Hematopoietic multipotent progenitor cell treated with erythropoietin and hydrocortisone succinate and interleukin-3 and kit ligand, for 17 days (in vitro differentiated cells): ENCODE measurements at regions not wholly inside any gene's neighbourhood (a gene's known extent, or its start where the extent isn't known, plus 50 kb on each side); places are given as distances from the start of the nearest gene placed in this dataset.

Source experiments
- DNase-seq: peaks from one replicate; pipeline ENCODE4 v3.0.0-alpha.2; 2015; ENCODE audit warnings: low spot score

DNA sequence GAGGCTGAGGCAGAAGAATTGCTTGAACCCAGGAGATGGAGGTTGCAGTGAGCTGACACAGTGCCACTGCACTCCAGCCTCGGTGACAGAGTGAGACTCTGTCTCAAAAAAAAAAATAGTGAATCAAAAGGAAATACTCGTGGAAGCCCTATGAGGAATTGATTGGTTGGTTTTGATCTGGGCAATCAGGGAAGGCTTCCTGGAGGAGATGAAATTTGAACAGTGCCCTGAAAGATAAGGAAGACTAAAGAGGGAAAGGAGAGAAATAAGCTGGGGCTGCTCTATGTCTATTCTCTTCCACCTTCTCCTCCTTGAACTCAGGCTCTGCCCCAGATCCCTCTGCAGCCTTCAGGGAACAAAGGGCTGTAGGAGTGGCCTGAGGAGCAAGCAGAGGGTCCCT lies 54.1 kb downstream of the IRF2BPL start:
- no peak for DNase-seq

DNA sequence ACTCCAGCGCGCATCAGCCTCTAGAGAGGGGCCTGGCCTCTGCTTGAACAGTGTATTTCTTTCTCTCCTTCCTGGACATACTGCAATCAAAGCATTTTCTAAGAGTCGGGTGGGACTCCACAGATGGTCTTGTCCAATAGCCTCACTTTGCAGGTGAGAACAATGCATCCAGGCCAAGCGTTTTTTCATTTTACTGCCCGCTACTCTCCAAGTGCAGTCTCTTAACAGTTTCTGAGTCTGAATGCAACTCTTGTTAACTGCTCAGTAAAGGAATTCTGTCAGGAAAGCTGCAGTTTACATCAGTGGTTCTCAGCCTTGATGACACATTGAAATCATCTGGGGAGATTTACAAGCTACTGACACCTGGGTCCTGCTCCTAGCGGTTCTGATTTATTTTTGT lies 57.0 kb downstream of the IRF2BPL start:
- no peak for DNase-seq

DNA sequence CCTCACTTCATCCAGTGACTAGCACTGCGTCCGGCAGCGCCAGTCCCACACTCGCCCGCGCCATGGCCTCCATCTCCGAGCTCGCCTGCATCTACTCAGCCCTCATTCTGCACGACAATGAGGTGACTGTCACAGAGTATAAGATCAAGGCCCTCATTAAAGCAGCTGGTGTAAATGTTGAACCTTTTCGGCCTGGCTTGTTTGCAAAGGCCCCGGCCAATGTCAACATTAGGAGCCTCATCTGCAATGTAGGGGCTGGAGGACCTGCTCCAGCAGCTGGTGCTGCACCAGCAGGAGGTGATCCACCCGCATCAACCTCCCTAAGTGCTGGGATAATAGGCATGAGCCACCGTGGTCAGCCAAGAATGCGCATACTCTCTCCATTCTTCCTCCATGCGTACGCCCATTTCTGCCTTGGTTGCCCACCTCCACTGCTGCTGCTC lies 59.9 kb downstream of the IRF2BPL start:
- no peak for DNase-seq

DNA sequence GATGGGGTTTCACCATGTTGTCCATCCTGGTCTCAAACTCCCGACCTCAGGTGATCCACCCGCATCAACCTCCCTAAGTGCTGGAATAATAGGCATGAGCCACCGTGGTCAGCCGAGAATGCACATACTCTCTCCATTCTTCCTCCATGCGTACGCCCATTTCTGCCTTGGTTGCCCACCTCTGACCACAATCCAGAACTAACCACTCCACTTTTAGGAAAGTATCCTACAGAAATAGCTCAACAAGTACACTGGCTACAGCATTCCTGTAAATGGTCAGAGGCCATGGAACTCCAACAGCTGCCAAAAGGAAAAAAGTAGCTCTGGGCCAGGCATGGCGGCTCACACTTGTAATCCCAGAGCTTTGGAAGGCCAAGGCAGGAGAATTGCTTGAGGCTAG lies 60.7 kb downstream of the IRF2BPL start:
- DNase-seq, result no peak

DNA sequence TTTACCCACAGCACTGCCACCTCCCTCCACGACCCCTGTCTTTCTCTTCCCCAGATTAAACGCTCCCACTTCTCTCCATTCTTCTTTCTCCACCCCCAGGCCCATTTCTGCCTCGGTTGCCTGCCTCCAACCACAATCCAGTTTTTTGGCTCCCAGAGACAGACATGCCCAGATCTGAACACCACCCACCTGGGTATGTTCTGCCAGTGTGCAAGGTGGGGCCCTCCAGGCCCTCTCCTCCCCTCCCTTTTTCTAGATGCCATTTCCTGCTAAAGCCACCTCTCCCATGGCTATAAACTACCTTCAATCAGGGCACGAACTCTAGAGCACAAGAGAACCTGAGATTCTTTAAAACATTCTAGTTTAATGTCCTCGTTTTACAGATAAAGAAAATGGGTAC lies 63.3 kb downstream of the IRF2BPL start:
- no peak for DNase-seq

DNA sequence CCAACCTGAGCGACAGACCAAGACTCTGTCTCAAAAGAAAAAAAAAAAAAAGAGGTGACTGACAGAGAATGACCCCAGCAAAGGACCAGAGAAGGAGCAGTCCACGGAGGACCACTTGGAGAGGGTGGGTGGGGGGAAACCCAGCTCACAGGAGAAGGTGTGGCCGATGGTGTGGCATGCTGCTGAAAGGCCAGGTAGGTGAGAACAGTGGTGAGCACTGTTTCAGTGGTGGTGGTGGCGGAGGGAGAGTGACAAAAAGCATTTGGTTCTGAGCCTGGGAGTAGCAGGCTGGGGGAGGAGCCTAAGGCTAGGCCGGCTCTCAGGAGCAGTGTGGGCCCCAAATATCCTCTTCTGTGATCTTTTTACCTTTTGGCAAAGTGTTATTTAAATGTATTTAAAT lies 63.8 kb downstream of the IRF2BPL start:
- no peak for DNase-seq

DNA sequence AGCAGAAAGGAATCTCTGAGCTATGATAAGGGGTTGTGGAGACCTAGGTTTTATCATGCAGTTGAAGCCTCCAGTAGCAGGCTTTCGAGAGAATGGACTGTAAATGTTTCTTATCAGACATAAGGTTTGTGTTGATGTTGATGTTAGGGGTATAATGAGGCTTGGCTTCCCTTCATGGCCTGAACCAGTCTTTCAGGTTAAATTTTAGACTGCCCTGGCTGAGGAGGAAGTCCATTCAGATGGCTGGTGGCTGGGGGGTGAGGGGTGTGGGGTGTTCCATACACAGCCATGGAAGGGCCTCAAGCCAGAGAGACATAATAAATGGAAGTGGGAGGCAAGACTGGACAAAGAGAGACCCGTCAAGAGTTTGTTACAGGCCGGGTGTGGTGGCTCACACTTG lies 65.1 kb downstream of the IRF2BPL start:
- no peak for DNase-seq

DNA sequence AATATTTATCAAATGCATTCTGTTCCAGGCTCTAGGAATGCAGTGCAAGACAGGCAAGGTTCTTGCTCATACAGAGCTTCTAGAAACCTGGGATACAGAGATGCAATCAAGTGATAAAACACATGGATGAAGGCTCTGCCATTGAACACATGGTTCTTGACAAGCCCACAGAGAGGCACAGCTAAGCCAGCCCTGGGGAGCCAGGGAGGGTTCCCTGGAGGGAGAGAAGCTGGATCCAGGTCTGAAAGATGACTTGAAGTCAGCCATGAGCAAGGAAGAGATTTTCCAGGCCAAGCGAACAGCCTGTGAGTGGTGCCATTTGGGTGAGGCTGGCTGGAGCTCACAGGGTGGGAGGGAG lies 66.2 kb downstream of the IRF2BPL start:
- no peak for DNase-seq

DNA sequence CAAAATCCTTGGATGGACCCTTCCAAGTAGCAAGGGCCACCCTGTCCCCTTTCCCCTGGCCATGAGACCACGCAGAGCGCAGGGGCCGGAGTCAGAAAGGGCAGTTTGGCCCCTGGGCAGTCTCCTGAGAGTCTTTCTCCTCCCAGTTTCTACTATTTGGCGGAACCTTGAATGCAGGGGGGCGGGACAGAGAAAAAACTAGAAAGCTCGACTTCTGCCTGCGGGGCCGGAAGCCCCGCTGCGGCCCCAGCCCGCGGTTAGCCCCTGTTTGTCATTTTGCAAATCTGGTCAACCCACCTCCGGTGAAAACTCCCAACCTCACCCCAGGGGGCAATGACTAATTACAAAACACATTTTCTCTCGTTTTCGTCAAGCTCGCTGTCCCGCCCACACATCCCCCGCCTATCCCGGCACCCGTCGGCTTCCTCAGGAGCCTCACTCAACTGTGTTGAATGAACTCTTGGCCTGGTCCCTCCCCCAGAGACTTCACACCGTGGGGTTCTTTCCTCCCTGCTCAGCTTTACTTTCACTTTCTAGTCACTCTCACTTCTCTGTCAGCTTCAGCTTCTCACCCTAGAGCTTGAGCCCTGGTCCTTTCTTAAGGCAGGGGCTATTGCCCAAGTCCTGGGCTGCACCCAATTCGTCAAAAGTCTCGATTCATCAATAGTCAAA lies 66.7 kb downstream of the IRF2BPL start:
- peak; percentile 34 for DNase-seq

DNA sequence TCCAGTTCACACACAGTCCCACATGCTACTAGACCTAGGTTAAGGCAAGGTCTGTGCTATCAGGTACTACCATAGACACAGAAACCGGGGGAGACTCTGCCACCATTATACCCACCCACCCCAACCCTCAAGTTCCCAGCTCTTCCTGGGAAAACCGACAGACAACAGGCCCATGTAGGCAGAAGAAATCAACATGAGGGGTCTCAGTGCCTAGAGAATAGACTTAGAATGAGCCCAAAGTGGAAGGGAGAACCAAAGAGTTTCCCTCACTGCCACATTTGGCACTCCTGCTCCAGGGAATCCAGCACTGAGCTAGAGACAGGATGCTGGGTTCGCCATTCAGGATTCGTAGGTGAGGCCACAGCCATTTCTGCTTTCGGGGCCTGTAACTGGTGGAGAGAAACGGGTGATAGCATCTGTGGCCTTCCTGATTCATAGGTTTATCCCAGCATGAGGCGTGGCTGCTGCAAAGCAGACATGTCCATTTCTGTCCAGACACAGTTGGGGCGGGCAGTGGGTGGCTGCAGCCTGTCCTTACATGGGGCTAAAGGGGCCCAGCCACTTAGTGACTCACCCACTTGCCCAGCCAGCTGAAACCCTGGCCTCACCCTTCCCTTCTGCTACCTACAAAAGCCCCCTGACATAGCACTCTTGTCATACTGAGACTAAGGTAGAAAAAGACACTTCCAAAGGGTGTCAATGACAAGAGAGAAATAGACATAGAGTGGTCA lies 69.4 kb downstream of the IRF2BPL start:
- no peak for DNase-seq

DNA sequence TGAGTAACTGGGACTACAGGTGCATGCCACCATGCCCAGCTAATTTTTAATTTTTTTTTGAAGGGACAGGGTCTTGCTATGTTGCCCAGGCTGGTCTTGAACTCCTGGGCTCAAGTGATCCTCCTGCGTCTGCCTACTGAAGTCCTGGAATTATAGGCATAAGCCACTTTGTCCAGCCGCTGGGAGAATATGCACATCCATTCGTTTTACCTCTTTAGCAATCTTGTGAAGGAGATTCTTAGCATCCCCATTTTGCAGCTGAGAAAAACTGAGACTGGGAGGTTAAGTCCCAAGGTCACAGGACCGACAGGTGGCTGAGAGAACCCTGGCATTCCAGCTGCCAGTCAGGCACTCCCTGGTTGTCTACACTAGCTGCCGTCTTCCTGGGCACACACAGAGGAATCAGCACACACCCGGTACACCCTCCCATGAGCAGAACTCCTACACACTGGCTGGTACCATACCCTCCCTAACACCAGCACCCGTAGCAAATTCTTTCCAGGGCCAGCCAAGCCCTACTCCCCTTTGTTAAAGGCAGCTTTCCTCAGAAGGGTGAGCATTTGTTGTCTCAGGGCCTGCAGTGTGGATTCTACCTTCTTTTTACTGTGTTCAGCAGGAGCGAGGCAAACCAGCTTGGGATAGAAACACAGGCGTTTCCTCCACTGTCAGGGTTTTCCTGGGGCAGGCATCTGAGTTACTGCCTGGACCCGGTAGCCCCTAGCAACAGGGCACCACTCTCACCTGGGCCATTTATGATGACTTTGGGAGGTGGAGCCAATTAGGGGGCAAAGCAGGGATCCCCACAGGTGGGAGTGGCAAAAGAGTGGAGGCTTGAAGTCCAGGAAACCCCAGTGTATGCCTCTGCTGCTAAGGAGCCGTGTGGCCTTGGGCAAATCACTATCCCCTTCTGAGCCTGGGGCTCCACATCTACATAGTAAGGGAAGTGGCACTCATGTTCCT lies 70.2 kb downstream of the IRF2BPL start:
- DNase-seq, result no peak

DNA sequence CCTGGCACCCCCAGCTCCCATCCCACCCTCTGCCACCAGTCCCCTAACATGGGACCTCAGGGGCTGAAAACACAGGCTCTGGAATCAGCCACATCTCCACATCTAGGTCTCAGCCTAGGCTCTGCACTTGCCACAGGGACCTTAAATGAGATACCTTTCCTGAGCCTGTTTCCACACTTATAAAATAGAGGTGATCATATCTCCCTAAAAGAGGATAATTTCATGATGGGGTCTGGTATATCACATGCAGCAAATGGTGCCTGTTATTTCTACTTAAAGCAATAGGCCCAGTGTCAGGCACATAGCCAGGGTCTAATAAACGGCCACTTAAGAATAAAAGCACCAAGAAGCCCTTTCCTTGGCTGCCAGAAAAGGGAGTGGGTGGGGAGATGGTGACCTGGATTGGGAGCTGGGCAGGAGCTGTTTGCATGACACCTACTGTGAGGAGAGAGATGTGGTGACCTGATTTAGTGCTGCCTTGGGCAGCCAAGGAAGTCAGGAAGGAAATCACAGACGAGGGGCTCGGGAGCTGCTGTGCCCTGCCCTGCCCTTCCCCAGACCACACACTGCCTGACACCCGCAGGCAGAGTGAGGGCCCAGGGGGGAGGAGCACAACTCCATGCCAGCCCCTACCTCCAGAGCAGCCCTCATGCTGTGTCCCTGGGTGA lies 71.2 kb downstream of the IRF2BPL start:
- no peak for DNase-seq

DNA sequence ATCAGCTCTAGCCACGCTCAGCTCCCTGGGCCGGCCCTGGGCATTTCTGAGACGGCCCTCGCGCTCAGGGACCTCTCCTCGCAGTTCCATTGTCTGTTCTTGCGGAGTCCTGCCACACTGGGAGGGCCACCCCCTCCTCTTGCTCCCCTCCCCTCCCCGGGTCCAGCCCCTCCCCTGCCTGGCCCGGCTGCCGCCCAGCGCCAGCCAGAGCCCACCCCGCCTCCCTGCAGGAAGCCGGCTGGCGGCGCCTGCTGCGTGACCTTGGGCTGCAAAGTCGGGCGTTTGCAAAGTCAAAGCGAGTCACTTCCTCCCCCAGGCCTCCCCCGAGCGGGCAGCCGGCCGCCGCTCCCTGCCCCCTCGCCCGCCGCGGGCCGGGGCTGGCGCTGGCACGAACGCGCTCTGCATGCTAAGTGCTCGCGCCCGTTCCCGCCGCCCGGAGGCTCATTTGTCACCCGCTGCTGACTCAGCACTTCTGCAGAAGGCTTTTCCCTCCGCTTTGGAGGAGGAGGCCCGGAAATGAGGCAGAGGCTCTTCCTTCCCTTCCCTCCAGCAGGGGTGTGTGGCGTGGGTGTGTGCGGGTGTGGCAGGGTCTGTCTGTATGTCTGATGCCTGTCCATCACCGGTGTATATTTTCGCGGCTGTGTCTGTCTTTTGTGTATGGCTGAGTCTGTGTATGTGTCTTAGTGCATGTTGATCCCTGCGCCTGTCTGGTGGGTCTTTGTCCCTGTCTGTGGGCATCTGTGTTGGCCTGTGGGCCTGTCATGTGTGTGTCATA lies 72.0 kb downstream of the IRF2BPL start:
- DNase-seq, result peak; percentile 75

DNA sequence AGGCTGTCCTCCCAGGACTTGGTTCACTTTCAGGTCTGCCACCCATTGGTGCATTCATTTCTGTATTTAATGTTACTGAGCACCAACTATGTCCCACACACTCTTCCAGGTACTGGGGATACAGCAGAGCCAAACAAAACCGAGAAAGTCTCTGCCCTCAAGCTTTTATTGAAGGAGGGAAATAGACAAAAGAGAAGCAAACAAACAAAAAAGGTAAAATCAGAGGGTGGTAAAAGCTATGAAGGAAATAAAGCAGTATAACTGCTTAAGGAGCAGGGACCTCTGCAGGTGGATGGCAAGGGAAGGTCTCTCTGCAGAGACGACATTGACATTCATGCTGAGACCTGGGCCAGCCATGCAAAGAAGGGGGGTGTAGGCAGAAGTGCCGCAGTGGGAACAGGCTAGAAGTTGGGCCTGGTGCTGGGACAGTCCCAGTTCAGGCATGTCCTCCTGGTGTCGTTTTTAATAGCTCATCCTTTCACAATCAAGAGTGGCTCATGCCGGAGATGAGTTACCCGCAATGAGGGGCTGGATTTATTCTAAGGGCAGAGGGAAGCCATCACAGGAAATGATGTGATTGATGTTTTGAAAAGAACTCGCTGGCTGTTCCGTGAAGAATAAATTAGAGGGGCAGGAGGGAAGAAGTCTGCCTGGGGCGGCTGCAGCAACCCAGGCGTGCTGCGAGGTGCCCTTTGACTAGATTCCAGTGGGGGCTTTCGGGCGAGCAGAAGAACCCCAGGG lies 72.8 kb downstream of the IRF2BPL start:
- DNase-seq, result no peak

DNA sequence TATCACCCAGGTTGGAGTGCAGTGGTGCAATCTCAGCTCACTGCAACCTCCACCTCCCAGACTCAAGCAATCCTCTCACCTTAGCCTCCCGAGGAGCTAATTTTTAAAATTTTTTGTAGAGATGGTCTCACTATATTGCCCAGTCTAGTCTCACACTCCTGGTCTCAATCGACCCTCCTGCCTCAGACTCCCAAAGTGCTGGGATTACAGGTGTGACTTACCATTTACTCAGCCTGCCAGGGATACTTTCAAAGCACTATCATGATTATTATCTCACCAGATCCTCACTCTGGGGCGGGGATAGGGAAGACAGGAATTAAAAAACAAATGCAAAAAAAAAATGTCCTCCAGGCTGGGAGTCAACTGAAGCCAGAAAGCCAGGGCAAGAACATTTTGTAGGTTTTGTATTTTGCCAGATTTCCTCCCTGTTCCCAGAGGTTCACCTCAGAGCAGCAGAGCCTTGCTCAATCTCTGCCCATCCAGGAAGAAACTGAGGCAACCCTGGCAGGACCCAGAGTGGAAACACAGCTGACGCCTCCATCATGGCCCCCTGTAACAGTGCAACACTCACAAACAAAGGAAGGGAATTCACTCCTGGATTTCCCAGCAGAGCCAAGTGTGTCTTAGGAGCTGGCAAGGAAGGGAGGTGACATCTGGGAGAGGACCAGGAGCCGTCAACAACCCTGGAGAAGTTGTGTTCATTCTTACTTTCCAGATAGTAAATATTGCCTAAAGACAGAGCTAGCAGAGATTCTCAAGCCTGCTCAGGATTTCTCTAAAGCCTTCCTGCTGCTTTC lies 73.9 kb downstream of the IRF2BPL start:
- DNase-seq, result no peak

DNA sequence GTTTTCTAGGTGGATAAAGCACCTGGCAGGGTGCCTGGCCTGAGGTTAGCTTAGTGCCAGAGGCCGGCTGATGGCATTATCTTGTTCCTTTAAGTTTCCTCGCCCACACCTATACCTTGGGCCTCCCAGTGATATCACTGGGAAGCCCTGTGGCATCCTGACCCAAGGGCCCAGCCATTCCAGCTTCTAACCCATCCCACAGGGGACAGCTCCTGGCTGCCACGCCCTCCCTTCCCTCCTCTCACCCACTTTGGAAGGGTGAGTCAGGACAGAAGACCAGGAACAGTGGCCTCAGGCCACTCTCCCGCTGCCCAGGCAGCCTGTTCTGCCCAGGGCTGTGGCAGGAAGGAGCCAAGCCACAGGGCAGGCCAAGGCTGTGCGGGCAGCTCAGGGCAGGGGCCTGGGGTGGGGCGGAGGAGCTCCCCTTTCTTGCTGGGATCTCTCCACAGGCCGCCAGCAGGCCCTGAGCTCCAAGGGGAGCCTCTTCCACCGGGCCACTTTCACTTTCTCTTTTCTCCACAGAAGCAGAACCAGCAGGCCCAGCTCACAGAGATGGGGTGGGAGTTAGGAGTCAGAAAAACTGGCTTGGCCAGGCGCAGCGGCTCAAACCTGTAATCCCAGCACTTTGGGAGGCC lies 75.1 kb downstream of the IRF2BPL start:
- peak; percentile 54 for DNase-seq

DNA sequence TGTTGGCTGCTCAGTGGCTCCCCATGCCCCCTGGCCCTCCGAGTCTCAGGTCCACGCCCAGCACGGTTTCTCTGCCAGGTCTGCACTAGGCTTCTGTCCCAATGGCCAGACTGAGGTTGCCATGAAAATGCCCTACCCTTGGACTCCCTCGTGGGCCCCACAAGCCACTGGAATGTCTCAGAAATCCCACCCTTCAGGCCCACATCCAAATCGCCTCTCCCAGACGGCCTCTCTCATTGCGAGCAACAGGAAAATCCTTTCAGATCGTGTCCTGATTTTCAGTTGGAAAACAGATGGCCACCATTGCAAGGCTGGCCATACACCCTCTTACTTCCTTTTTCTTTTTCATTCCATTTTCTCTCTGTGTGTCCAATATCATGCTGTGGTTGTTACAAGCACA lies 77.3 kb downstream of the IRF2BPL start:
- no peak for DNase-seq

DNA sequence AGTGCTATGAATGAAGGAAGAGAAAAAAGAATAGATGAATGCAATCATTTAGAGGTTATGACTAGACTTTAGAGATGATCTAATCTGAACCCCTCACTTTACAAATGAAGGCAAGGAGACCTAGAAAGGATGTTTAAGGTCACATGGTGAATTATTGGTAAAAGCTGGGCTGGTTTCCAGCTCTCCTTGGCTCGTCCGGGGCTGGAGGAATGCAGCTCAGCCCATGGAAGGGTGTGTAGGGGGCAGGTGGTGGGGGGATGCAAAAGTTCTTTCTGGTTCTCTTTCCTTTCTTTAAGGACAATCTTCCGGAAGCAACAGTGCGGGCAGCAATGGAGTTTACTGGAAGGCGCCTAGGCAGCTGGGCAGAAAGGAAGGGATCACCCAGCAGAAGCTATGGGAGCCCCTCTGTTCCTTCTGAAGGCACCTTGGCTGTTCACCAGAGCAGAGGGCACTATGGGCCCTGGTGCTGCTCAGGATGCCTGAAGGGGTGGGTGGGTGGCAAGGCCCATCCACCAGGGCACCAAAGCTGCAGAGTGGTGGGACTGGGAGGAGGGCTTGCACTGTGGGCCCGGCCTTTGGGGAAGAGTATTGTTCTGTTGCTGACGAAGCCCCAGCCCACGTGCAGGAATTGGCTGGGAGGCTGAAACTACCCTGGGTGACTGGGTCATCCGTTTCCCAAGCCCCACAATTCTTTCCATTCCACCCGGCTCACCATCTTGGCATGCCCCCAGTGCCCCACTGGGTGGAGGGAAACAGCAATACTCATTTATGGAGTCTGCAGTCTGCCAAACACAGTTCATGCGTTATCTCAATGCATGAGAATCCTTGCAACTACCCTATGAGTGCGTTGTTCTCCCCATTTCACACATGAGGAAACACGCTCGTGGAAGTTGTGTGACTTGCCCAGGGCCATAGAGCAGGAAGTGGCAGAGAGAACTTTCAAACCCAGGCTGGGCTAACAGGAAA lies 78.2 kb downstream of the IRF2BPL start:
- no peak for DNase-seq
